IMR-90 (cell line): ENCODE measurements at regions not wholly inside any gene's neighbourhood (a gene's known extent, or its start where the extent isn't known, plus 50 kb on each side); places are given as distances from the start of the nearest gene placed in this dataset.

Source experiments
- ATAC-seq: fragments of 200-7000 bp; cut with Tn5 transposase; 2 replicates; pipeline ENCODE4 v1.9.1; 2020; ENCODE audit warnings: low read depth, mild to moderate bottlenecking, moderate library complexity
- BruUV-seq: library from RNA; stranded (reverse); fragments of 400-500 nt; replicated peaks from 2 replicates; lab custom pipeline; 2021; lab: Mats Ljungman, UMichigan
- CTCF ChIA-PET: fragments of 300-600 bp; formaldehyde crosslinking; extraction: SDS; loops from one replicate; lab custom pipeline; 2021; ENCODE audit warnings: antibody characterized with exemption; lab: Yijun Ruan, JAX
- POLR2A ChIA-PET: fragments of 300-600 bp; sonication (Branson Sonifier 250); formaldehyde crosslinking; loops from one replicate; lab custom pipeline; 2022; ENCODE audit warnings: antibody characterized with exemption; ENCODE audit not compliant: unreplicated experiment; lab: Charles Lee
- DNase-seq: peaks from one replicate; pipeline ENCODE4 v3.0.0; 2013
- H2AFZ ChIP-seq: replicated peaks from 2 replicates; pipeline ENCODE3; 2013; ENCODE audit warnings: low read length, mild to moderate bottlenecking; ENCODE audit not compliant: poor library complexity
- H2AK5ac ChIP-seq: 2 replicates; pipeline ENCODE4 v1.6.1; 2013; ENCODE audit warnings: low read depth, low read length, inconsistent platforms
- H2AK9ac ChIP-seq: replicated peaks from 2 replicates; pipeline ENCODE3; 2013; ENCODE audit warnings: mild to moderate bottlenecking, low read depth, low read length, moderate library complexity; ENCODE audit not compliant: poor library complexity
- H2BK120ac ChIP-seq: 2 replicates; pipeline ENCODE4 v1.6.1; 2013; ENCODE audit warnings: low read depth, low read length, inconsistent platforms
- H2BK15ac ChIP-seq: 3 replicates; pipeline ENCODE4 v1.6.1; 2013; ENCODE audit warnings: low read depth, low read length, inconsistent platforms
- H2BK20ac ChIP-seq: 2 replicates; pipeline ENCODE4 v1.6.1; 2013; ENCODE audit warnings: low read depth, mild to moderate bottlenecking, inconsistent platforms, low read length, moderate library complexity
- H2BK5ac ChIP-seq: 2 replicates; pipeline ENCODE4 v1.6.1; 2013; ENCODE audit warnings: mild to moderate bottlenecking, low read depth, low read length, inconsistent platforms; ENCODE audit not compliant: poor library complexity, severe bottlenecking
- H3K14ac ChIP-seq: replicated peaks from 2 replicates; pipeline ENCODE4 v1.6.1; 2013; ENCODE audit warnings: low read depth, low read length, inconsistent platforms
- H3K18ac ChIP-seq: 2 replicates; pipeline ENCODE4 v1.6.1; 2013; ENCODE audit warnings: low read depth, low read length, control low read depth
- H3K23ac ChIP-seq: 2 replicates; pipeline ENCODE4 v1.6.1; 2013; ENCODE audit warnings: low read depth, low read length, inconsistent platforms
- H3K27ac ChIP-seq: 2 replicates; pipeline ENCODE4 v1.5.1; 2013; ENCODE audit warnings: mild to moderate bottlenecking, control low read depth, low read length; ENCODE audit not compliant: insufficient read depth
- H3K27me3 ChIP-seq: 2 replicates; pipeline ENCODE4 v1.6.1; 2013; ENCODE audit warnings: low read length; ENCODE audit not compliant: control insufficient read depth, insufficient read depth
- H3K36me3 ChIP-seq: 2 replicates; pipeline ENCODE4 v1.6.1; 2013; ENCODE audit warnings: low read length, mixed read lengths; ENCODE audit not compliant: control insufficient read depth, insufficient read depth
- H3K4ac ChIP-seq: 2 replicates; pipeline ENCODE4 v1.6.1; 2013; ENCODE audit warnings: low read depth, low read length, inconsistent platforms
- H3K4me1 ChIP-seq: 2 replicates; pipeline ENCODE4 v1.6.1; 2013; ENCODE audit warnings: low read length, mixed read lengths; ENCODE audit not compliant: control insufficient read depth, insufficient read depth
- H3K4me2 ChIP-seq: 2 replicates; pipeline ENCODE4 v1.6.1; 2013; ENCODE audit warnings: low read depth, mild to moderate bottlenecking, control low read depth, low read length, moderate library complexity
- H3K4me3 ChIP-seq: 2 replicates; pipeline ENCODE4 v1.5.1; 2013; ENCODE audit warnings: low read depth, mild to moderate bottlenecking, control low read depth, low read length, moderate library complexity; ENCODE audit not compliant: insufficient read depth
- H3K56ac ChIP-seq: 2 replicates; pipeline ENCODE4 v1.6.1; 2013; ENCODE audit warnings: low read length, inconsistent platforms; ENCODE audit not compliant: insufficient read depth; ENCODE audit errors: extremely low read depth
- H3K79me1 ChIP-seq, 2 experiments: 2 replicates each; pipeline ENCODE4 v1.6.1; 2013; ENCODE audit warnings: low read length in 2 of 2, inconsistent platforms in 1 of 2, low read depth in 1 of 2
- H3K9ac ChIP-seq: 2 replicates; pipeline ENCODE4 v1.6.1; 2013; ENCODE audit warnings: low read depth, low read length, control low read depth
- H3K9me1 ChIP-seq: 2 replicates; pipeline ENCODE4 v1.6.1; 2013; ENCODE audit warnings: low read length, inconsistent platforms; ENCODE audit not compliant: insufficient read depth
- H3K9me3 ChIP-seq: 2 replicates; pipeline ENCODE4 v1.6.1; 2013; ENCODE audit warnings: low read length; ENCODE audit not compliant: control insufficient read depth, insufficient read depth
- H4K20me1 ChIP-seq: 2 replicates; pipeline ENCODE4 v1.6.1; 2013; ENCODE audit warnings: low read length, inconsistent platforms; ENCODE audit not compliant: insufficient read depth
- H4K5ac ChIP-seq: 2 replicates; pipeline ENCODE4 v1.6.1; 2013; ENCODE audit warnings: mild to moderate bottlenecking, low read depth, low read length, control low read depth
- H4K8ac ChIP-seq, 2 experiments: 2 replicates each; pipeline ENCODE4 v1.6.1; 2013; ENCODE audit warnings: low read depth in 2 of 2, low read length in 2 of 2, control low read depth in 1 of 2, inconsistent platforms in 1 of 2
- H4K91ac ChIP-seq: 2 replicates; pipeline ENCODE4 v1.6.1; 2013; ENCODE audit warnings: low read depth, low read length, inconsistent platforms; ENCODE audit not compliant: insufficient read depth
- MAFK ChIP-seq: IDR thresholded peaks from 2 replicates; pipeline ENCODE4 v1.6.1; 2012; ENCODE audit warnings: low read depth, low read length, improper control_type of control experiment
- MAZ ChIP-seq: IDR thresholded peaks from 2 replicates; pipeline ENCODE4 v1.6.1; 2012; ENCODE audit warnings: low read depth, mild to moderate bottlenecking, low read length, improper control_type of control experiment, moderate library complexity, borderline replicate concordance
- MXI1 ChIP-seq: IDR thresholded peaks from 2 replicates; pipeline ENCODE4 v1.6.1; 2012; ENCODE audit warnings: low read depth, mild to moderate bottlenecking, low read length, moderate library complexity, borderline replicate concordance
- WGBS, 2 experiments: methylation state at CpG; one replicate each; pipeline versions ENCODE4 v1.1.5 to v1.1.7; 2013; ENCODE audit warnings: missing lambda C conversion rate in 2 of 2; ENCODE audit not compliant: insufficient read length in 1 of 2; ENCODE audit errors: extremely low coverage in 2 of 2; 5-methylcytosine and 5-hydroxymethylcytosine counted together
- dilution Hi-C: fragments of 300-500 bp; cut with HindIII; formaldehyde crosslinking; loops from one replicate; pipeline ENCODE4 v1.14.3; 2018; ENCODE audit warnings: low sequenced_read_pairs; ENCODE audit not compliant: unreplicated experiment
- in situ Hi-C: fragments of 300-500 bp; cut with MboI; formaldehyde crosslinking; loops from 3 replicates; pipeline ENCODE4 v1.14.3; 2019; ENCODE audit warnings: low sequenced_read_pairs, inconsistent platforms, mixed read lengths
- intact Hi-C: fragments of 100-400 bp; cut with micrococcal nuclease; formaldehyde crosslinking; loops from 2 replicates; pipeline ENCODE4 v1.10.0; 2022

DNA sequence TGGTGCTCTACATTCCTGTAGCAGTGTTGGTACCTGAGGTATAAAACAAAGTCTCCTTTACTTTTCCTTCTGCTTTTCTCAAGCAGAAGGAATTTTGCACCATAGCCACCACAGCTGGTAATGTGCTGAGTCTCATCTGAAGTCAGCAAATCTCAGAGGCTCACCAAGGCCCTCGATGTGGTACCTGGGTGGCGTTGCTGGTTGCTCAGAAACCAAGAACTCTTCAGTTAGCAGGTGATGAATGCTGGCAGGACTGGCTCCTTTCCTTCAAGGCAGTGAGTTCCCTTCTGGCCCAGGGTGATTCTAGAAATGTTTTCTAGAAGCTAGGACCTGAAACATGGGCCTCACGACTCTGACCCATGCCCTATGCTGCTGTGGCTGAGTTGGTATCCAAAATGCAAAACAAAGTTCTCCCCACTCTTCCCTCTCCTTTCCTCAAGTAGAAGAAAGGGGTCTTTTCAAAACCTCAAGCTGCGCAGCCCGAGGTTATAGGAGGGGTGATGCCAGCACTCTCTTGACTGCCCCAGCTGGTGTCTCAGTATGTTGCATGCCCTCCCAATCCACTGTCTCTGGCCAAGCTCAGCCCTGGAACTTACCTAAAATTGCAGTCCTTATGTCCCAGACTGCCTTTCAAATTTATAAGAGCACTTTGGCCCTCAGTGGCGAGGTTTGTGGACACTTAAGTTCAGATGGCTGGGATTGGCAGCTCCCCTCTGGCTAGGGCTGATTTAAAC, 592.3 kb downstream of the FRK start:
- Histone ChIP-seq H3K79me1 (no peaks in the 10 kb centered on the region), H3K27ac (no peak overlapping the region), H3K4ac (no peak overlapping the region), H2BK15ac (no peak overlapping the region), H3K56ac (no peak overlapping the region), H2BK20ac (no peak overlapping the region), H3K18ac (no peak overlapping the region), H2AK5ac (no peak overlapping the region), H3K9me3 (peaks cover 3% of the 10 kb centered on the region; the same call in 1 of the 2 replicates), H2BK5ac (no peak overlapping the region), H2BK120ac (no peak overlapping the region), H3K23ac (no peak overlapping the region), H3K9me1 (no peaks in the 10 kb centered on the region), H3K4me1 (no peaks in the 10 kb centered on the region), H2AFZ (no peak overlapping the region), H4K20me1 (no peaks in the 10 kb centered on the region), H4K5ac (no peak overlapping the region), H2AK9ac (no peak overlapping the region), H4K8ac (no peak overlapping the region), H3K14ac (no peak overlapping the region), H3K4me2 (no peak overlapping the region), H3K4me3 (no peak overlapping the region), H3K36me3 (no peaks in the 10 kb centered on the region), H4K91ac (no peak overlapping the region), H3K9ac (no peak overlapping the region), H3K27me3 (no peaks in the 10 kb centered on the region)
- intact Hi-C loops (no loop called here), in situ Hi-C loops (no loop called here), dilution Hi-C loops (no loop called here)
- no peak for DNase-seq
- no peak for TF ChIP-seq MXI1
- TF ChIP-seq MAFK: no peak
- no peak for TF ChIP-seq MAZ
- CTCF ChIA-PET: interaction anchor here (0.9 kb wide), 1 partner anchor 17 kb away, joined by 3 read pairs; no protein-coding TSS in a partner anchor
- ATAC-seq: no peak
- 0% methylated on average over 1 of the region's 6 CpGs; no CpG with 5 or more reads in 1 of the 2 experiments for WGBS, 2 experiments
- POLR2A ChIA-PET: no interaction called here
- BruUV-seq: no TSS peak
